Fibroblast of skin of scalp (primary cell): ENCODE measurements at regions not wholly inside any gene's neighbourhood (a gene's known extent, or its start where the extent isn't known, plus 50 kb on each side); places are given as distances from the start of the nearest gene placed in this dataset.

Source experiments
- DNase-seq: peaks from one replicate; pipeline ENCODE4 v3.0.0-alpha.2; 2013

GRCh38 chr3:6526861-6527260, 334.1 kb upstream of the GRM7 start:
- no peak for DNase-seq

GRCh38 chr3:6528951-6529350, 332.0 kb upstream of the GRM7 start:
- DNase-seq: no peak

- no peak for DNase-seq
Observed at GRCh38 chr3:6531153-6531552, 329.8 kb upstream of the GRM7 start.

GRCh38 chr3:6532101-6532500, 328.8 kb upstream of the GRM7 start:
- DNase-seq: no peak

DNA sequence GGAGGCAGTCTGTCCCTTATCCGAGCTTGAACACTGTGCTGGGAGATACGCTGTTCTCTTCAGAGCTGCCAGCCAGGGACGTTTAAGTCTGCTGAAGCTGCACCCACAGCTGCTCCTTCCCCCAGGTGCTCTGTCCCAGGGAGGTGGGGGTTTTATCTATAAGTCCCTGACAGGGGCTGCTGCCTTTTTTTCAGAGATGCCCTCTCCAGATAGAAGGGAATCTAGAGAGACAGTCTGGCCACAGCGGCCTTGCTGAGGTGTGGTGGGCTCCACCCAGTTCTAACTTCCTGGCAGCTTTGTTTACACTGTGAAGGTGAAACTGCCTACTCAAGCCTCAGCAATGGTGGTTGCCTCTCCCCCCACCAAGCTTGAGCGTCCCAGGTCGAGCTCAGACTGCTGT, 319.9 kb upstream of the GRM7 start:
- DNase-seq: no peak

DNA sequence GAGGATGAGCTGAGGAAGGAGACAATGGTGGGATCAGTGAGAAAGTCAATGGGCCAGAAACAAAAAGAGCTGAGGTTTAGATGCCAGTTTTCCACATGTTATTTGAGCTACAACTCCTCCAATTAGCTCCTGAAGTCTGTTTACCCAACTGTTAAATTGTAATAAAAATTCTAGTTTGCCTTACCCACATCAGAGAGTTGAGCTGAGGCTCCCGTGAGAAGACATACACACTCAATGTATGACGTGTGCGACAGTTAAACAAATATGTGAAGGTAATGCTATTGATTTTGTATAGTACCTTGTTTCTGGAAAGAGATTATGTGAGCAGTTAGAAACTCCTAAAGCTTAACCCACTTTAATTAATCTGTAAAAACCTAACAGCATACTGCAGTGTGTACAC, 318.1 kb upstream of the GRM7 start:
- DNase-seq: no peak

DNA sequence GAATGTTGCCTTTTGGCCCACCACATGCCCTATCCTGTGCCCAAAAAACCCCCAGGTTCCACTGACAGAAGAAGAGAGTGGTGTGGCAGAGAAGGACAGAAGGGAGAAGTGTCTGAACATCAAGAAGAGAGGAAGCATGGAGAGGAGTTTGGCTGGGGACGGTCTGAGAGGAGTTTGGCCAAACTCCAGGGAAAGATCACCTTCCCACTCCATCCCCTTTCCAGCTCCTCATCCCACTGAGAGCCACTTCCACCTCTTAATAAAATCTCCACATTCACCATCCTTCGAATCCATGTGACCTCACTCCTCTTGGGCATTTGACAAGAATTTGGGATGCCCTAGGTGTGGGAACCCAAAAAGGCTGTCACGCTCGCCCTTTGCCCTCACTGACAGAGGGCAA, 311.6 kb upstream of the GRM7 start:
- no peak for DNase-seq

- no peak for DNase-seq
Observed at GRCh38 chr3:6551165-6551564, 309.8 kb upstream of the GRM7 start.

DNA sequence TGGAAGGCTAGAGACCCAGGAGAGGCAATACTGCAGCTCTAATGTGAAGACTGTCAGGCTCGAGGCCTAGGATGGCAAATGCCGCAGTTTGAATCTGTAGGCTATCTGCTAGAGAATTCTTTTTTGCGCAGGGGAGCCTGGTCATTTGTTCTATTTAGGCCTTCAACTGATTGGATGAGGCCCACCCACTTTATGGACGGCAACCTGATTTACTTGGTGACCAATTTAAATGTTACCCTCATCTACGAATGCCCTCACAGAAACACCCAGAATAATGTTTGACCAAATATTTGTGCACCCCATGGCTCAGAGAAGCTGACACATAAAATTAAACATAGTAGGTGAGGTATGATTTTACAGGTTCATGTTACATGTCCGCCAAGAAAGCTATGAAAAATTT, 300.7 kb upstream of the GRM7 start:
- DNase-seq: no peak

DNA sequence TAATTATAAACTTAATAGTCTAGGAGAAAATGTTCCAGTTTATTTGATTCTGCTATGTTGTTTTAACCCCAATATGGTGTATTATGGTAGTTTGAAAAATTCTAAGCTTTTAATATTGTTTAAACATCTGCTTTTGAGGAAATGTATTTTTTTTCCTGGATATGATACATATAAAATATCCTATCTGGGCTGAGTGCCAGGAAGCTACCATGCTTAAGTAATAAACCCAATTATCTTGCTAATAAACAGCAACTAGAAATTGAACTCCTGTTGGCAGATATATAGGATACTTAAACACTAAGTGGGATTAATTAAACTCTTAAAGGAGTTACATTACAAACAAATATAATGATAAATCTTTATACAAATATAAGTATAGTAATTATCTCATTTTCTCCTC, 293.7 kb upstream of the GRM7 start:
- no peak for DNase-seq

- DNase-seq: no peak
Observed at GRCh38 chr3:6568999-6569493, 291.9 kb upstream of the GRM7 start.

- no peak for DNase-seq
Observed at GRCh38 chr3:6571448-6571847, 289.5 kb upstream of the GRM7 start.

GRCh38 chr3:6577584-6577983, 283.3 kb upstream of the GRM7 start:
- no peak for DNase-seq

DNA sequence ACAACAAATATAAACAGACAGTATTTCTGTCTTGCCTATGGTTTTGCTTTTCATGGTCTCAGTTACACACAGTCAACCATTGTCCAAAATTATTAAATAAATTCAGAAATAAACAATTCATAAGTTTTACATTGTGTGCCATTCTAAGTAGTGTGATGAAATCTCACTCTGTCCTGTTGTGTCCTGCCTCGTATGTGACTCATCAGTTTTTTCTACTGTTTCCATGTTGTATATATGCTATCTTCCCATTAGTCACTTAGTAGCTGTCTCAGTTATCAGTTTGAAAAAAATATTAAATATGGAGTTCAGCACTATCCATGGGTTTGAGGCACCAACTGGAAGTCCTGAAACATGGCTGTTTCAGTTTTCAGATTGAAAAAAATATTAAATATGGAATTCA, 282.4 kb upstream of the GRM7 start:
- no peak for DNase-seq

GRCh38 chr3:6580808-6581207, 280.1 kb upstream of the GRM7 start:
- DNase-seq: no peak

DNA sequence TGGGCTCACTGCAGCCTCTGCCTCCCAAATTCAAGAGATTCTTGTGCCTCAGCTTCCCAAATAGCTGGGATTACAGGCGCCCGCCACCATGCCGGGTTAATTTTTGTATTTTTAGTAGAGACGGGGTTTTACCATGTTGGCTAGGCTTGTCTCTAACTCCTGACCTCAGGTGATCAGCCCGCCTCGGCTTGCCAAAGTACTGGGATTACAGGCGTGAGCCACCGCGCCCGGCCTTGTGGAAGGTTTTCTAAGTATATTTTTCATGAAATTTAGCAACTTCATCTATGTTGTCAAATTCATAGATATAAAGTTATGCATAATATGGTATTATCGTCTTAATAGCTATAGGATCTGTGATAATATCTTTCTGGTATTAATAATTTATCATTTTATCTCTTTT, 275.6 kb upstream of the GRM7 start:
- no peak for DNase-seq

DNA sequence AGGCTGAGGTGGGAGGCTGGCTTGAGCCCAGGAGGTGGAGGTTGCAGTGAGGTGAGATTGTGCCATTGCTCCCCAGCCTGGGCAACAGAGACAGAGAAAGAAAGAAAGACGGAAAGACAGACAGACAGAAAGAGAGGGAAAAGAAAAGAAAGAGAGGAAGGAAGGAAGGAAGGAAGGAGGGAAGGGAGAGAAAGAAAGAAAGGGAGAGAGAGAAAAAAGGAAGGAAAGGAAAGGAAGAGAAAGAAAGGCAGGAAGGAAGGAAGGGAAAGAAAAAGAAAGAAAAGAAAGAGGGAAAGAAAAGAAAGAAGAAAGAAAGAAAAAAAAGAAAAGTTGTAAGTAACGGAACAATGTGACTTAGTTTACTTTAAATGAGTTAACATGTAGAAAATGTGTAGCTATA, 260.7 kb upstream of the GRM7 start:
- no peak for DNase-seq

DNA sequence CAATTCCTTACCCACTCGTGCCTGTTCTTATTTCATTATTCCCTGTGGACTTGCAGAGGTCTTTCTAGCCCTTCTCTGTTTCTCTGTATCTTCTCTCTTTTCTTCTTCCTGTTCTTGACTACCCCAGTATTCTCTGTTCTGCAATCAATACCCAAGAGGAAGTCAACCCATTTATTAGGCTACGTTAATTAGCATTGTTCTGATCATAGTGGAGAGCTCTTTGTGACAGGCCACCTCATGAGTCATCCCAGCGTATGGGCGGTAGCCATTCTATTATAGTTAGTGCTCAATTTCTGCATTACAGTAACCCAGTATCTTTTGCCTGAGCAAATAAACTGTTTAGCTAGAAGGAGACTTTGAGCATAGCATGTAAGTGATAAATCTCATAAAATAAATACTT, 259.5 kb upstream of the GRM7 start:
- no peak for DNase-seq

DNA sequence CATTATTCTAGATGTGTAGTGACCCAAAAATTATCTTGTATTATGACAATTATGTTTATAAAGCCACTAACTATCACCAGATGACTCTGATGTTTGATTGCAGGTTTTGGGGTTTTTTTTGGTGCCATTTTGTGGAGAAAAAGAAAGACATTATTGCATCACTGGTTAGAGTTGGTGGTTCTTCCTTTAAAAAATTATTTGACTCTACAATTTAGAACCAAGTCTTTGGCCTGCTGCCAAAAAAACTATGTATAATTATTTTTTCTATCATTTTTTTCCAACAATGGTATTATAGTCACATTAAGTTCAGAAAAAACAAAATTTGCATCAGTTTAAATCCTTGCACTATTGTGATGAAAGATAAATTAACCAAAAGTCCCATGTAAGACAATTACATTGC, 258.6 kb upstream of the GRM7 start:
- DNase-seq: no peak

DNA sequence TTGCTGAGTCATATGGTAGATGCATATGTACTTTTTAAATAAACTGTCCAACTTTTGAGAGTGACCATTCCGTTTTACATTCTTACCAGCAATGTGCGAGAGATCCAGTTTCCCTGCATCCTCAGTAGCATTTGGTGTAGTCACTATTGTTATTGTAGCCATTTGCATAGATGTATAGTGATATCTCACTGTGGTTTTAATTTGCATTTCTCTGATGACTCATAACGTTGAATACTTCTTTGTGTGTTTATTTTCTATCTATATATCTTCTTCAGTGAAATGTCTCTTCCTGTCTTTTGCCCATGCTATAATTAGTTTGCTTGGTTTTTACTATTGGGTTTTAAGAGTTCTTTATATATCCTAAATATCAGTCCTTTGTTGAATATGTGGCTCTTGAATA, 255.7 kb upstream of the GRM7 start:
- no peak for DNase-seq

DNA sequence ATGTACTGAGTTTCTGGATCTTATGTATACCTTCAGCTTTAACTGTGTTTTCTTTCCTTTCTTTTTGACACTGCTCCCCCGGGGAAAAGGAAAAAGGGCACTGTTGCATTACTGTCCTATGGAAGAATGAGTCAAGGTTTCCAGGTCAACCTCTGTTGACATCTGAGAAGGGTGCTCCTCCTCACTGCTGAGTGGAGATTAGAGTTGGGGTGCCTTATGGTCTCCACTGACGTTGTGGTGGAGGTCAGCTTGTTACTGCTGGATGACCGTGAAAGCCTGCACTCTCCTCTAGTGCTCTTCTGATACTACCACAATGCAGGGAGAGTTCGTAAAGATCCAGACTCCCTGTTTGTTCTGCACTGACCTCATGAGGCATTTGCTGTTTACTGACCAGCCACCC, 252.1 kb upstream of the GRM7 start:
- no peak for DNase-seq

GRCh38 chr3:6612034-6612616, 248.8 kb upstream of the GRM7 start:
- DNase-seq: no peak

DNA sequence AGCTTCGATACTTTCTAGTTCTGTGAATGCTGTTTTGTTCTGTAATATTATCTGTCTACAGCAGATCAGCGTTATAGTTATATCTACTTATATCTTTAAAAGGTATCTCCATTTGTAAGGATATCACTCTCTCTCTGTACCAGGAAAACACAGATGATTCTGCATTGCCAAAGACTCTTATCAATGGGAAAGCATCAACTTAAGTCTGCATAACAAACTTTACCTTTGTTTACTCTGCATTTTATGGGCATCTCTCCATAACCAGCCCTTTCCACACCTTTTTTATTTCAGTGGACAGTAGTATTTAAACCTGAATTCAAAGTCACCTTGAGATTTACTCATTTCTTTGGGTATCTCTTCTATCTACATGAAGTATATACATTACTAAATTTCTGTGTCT, 238.7 kb upstream of the GRM7 start:
- DNase-seq: no peak

DNA sequence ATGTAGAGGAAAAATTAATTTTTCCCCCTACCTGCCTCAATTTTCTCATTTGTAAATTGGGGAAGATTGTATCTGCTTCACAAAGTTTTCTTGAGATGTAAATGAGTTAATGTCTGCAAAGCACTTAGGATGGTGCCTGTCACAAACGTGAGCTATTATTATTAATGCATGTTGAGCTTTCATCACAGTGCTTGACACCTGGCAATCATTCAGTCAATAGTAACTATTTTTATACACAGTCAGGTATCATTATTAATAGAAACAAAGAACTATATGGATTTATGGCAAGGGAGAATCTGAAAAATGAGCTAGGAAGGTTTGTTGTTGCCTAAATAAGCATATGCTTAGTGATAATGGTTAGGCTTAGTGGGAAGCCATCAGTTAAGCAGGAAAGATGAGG, 238.2 kb upstream of the GRM7 start:
- DNase-seq: no peak

DNA sequence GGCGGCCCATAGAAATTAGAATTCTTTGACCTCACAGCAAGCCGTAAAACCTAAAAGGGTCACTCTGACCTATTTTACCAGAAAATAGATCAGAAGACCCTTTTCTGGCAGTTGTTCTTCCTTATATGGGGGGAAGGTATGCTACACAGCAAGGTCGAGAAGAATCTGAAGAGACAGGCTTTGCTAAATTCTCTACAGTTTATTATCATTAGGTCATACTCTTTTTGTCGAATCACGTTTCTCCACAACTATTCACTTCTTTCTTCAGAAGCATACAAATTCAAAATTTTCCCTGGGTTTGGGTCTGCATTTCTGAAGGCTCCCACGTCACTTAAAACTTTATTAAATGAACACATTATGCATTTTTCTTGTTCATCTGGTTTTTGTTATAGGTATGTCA, 229.5 kb upstream of the GRM7 start:
- DNase-seq: no peak

- no peak for DNase-seq
Observed at GRCh38 chr3:6640907-6641306, 220.0 kb upstream of the GRM7 start.
